HG03342 (cell line): ENCODE measurements at regions not wholly inside any gene's neighbourhood (a gene's known extent, or its start where the extent isn't known, plus 50 kb on each side); places are given as distances from the start of the nearest gene placed in this dataset.

Source experiments
- ATAC-seq: cut with Tn5 transposase; IDR thresholded peaks from one replicate; pipeline ENCODE4 v1.9.1; 2021; ENCODE audit warnings: mild to moderate bottlenecking, moderate library complexity; ENCODE audit not compliant: unreplicated experiment

- ATAC-seq: no peak
These were observed 95.6 kb downstream of the RASSF10 start for GRCh38 chr11:13104619-13105236.

DNA sequence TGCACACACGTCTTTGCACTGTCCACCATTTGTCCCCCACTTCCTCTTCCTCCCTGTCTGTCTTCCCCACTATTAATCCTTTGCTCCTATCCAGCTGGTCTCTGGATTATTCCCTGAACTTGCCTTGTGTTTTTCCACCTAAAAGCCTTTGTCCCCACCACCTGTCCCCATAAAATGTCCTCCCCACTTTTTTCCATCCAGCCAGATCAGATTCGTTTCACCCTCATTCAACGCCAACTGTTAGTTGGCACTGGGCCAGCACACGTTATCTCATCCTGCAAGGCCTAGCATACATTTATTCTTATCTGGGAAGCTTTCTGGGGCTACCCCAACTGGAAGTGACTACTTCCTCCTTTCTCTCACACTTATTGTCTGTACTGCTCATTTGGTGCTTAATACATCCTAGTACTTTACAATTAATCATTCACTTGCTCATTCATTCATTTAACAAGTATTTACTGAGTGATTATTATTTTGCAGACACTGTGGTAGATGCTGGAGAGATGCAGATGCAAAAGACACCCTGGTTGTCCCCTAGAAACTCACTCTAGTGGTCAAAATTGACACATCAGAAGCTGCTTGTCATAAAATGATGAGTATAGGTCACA lies 96.2 kb downstream of the RASSF10 start:
- ATAC-seq: peak; percentile 68

DNA sequence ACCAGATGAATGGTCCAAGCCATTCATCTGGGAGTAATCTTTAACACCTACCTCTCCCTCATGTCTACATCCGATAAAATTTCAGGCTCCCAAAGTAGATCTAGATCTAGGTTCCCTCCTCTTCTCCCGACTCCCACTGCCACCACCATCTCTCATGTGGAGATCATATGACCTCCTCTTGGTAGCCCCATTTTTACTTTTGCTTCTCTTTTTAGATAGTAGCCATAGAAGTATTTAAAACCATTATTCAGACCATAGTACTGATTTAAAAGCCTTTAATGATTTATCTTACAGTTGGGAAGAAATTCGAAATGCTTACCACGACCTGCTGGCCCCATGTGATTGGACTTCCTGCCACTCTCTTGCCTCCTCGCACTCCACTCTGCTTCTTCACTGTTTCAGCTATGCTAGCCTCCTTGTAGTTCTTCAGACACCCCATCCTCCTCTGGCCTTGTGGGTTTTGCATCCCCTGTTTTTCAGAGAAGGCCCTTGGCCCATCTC lies 98.5 kb downstream of the RASSF10 start:
- ATAC-seq: no peak

DNA sequence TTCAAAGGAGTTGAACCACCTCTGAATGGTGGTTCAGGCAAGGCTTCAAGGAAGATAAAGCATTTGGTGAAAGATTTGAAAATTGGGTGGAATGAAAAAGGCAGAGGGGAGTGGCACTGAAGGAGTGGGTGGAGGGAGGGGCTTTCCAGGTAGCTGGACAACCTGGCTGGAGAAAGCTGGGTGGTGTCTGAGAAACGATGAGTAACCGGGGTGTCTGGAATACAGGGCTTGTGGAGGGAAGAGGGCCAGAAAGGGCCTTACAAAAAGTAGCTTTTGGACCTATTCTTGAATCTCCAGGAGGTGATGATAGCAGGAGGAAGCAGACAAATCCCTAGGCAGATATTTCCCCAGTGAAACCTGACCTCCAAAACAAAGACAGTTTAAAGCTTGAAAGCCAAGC lies 99.3 kb downstream of the RASSF10 start:
- no peak for ATAC-seq

DNA sequence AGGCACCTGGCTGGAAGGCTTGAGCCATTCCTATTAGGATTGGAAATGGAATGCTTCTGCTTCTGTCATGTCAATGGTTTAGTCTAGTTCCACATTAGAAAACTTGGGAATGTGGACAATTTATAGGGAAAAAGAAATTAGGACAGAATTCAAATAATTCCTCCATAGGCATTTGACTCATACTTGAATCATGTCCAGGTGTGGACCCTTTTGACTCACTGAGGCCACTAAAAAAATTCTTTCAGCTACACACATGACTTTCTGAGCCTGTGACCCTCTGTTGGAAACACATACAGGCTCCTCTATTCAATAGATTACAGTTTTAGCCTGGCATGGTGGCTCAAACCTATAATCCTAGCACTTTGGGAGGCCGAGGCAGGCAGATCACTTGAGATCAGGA lies 100.5 kb downstream of the RASSF10 start:
- no peak for ATAC-seq

DNA sequence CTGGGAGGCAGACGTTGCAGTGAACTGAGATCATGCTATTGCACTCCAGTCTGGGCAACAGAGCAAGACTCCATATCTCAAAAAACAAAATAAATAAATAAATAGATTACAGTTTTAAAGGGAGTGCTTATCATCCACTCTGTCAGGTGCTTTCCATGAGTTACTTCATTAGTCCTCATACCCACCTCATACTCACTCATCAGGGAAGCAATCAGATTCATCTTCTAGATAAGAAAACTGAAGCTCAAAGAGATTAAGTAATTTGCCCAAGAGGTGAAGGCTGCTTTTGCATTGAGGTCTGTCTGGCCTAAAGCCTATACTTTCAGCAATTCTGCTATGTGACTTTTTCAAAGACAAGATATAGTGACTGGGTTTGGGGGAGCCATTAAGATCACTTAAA lies 101.0 kb downstream of the RASSF10 start:
- ATAC-seq: no peak

DNA sequence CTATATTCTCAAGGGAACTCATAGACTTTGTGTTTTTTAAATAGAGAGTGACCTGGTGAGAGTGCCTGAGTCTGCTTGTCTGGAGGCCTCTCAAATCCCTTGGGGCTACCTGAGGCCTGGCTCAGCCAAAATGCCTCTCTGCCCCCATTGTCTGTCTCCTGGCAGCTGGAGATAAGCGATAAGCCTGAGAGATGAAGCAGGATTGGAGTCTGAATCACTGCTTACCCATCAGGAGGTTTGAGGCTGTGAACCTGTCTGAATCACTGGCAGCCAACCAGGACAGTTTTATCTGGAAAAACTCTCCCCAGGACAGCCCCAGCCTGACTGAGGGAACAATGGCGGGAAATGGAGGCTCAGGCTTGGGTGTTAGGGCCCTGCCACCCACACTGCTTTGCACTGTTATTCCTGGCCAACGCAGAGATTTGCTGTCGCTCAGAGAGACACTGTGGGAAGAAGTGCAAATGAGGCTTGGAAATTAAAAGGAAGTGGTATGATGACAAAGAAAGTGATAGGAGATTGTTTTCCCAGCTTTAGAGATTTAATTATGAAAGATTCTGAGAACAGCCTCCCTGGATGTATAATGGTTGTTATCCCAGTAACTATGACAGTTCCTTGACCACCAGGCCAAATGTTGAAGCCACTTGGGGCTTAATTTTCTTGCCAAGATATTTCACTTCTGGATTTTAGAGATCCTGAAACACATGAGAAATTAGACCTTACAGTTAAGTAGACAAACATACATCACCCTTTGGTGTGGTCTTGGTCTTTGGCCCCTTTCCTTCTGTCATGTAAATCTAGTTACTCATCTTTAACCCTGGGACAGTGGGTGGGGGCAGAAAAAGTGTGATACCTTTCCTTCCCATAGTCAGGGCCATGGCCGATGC lies 102.1 kb downstream of the RASSF10 start:
- ATAC-seq: no peak

- ATAC-seq: no peak
These were observed 102.7 kb downstream of the RASSF10 start for GRCh38 chr11:13111813-13112130.

- peak; percentile 44 for ATAC-seq
These were observed 105.7 kb downstream of the RASSF10 start for GRCh38 chr11:13114566-13115379.

DNA sequence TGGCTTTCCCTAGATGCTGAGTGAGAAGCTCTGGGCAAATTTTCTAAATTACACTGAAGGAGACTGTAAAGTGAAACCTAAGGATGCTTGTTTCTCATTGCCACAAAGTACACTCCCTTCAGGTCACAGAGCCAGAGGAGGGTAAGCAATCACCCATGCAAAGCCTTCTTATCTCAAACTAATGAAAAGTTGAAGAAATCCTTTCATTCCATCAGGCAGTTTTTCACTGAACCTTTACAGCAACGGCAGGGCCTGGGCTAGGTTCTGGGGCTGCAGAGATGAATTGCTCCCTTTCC lies 106.2 kb downstream of the RASSF10 start:
- no peak for ATAC-seq

DNA sequence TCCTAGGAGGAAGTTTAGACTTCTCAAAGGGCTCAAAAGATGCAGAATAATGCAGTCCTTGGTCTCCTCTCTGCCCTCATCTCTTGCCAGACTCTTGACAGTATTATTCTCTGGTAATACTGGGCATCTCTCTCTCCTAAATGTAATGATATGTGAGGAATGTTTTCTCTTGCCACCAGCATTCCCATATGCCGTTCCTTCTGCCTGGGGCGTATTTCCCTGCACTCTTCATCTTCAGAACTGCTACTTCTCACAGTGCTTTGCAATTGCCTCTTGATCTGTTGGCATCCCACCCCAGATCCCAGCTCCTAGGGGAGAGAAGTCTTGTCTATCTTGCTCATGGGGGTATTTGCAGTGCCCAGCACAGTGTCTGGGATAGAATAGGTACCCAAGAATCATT lies 107.4 kb downstream of the RASSF10 start:
- ATAC-seq: no peak

- ATAC-seq: no peak
These were observed 108.2 kb downstream of the RASSF10 start for GRCh38 chr11:13117344-13117743.

DNA sequence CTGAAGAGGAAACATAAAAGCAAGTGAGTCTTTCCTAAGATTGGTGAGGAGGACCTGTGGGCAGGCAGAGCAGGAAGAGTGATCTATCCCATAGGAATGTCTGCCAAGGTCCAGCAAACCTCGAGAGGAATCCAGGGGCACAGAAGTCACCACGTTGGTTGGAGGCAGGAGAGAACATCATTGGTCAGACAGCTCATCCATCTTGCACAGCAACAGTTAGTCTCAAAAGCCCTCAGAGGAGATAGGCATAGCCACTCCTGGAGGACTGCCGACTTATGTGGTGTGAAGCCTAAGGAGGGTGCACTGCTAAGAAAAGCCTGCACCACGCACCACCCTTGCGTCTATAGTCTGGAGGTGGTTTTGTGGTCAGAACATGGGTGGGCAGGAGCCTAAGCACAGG lies 109.1 kb downstream of the RASSF10 start:
- no peak for ATAC-seq

DNA sequence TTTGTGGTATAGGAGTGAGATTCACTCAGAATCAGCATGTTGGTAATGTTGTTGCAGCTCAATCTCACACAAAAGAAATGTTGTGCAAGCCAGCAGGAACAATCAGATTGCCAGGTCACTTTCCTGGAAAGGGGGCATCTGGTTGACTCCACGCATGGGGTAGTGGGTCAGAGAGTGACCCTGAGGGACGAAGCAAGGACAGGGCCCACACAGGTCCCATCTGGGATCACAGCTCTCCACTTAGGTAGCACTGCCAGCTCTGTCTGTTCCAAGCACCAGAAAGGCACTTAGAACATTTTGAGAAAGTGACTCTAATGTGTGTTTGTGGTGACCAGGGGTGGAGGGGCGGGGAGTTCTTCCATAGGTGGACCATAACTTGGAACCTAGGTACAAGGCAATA lies 109.5 kb downstream of the RASSF10 start:
- no peak for ATAC-seq

DNA sequence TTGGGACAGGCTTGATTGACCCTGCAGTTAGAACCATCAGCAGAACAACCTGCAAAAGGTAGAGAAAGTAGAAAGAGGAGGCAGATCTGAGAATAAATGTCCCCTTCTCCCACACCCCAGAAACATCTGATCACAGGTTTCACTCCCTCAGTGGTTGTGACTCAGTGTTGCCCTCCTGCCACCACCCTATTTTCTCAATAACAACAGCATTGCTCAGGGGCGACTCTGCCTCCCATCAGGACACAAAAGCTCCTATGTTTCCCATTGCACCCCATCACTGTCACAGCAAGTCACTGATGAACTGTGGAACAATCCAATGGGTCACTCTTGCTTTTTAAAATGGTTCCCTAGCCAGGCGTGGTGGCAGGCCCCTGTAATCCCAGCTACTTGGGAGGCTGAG lies 110.2 kb downstream of the RASSF10 start:
- ATAC-seq: no peak

GRCh38 chr11:13119941-13120520 lies 110.9 kb downstream of the RASSF10 start:
- ATAC-seq: no peak

DNA sequence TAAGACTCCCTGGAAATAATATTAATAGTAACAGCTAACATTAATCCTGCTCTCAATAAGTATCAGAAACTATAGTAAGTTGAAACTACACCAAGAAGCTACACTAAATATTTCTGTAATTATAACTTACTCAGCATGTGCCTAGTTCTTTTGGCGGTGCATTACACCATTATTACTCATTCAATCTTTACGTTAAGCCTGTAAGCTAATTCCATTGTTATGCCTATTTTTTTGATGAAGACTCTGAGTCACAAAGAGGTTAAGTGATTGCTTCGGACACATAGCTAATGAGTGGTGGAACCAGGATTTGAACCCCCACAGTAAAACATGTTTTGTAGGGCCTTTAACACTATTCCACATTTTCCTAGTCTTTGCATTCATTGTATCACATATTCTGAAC lies 111.6 kb downstream of the RASSF10 start:
- no peak for ATAC-seq

- ATAC-seq: no peak
These were observed 117.3 kb downstream of the RASSF10 start for GRCh38 chr11:13126430-13126829.

DNA sequence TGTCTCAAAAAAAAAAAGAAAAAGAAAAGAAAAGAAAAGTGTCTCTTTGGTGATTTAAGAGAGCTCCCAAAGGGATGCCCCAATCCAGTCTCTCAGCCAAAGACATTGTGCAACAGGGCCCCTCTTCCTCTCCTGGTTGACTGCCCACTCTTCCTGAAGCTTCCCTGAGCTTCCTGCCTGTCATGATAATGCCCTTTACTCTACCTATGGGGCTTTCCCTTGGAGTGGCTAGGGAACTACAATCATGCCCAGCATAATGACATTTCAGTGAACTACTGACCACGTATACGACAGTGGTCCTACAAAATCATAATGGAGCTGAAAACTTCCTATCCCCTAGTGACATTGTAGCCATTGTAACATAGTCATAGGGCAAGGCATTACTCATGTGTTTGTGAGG lies 118.0 kb downstream of the RASSF10 start:
- no peak for ATAC-seq

DNA sequence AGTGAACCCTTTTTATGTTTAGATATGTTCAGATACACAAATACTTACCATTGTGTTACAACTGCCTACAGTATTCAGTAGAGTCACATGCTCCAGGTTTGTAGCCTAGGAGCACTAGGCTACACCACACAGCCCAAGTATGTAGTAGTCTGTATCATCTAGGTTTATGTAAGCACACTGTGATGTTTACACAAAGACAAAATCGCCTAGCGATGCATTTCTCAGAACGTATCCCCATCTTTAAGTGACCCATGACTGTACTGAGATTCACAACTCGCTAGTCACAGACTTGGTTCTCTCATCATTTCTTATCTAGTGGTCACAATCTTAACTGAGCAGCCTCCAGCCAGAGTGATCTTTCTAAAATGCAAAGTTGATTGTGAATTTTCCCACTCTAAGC lies 119.2 kb downstream of the RASSF10 start:
- no peak for ATAC-seq

DNA sequence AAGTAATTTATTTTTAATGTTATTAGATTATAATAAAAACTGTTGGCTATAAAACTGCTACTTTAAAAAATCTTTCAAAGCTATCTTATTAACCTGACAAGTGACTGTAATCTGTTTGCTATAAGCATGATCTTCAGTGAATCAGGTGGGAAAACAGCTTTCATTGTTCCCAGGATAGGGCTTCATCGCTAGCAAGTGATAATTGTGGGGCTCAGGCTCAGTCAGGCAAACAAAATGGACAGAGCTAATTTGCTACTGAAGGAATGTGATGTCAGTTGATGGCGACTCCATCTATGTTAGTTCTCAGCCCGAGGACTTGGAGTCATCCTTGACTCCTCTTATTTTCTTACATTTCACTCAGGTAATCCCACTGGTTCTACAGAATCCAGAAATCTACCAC lies 125.0 kb downstream of the RASSF10 start:
- no peak for ATAC-seq
